HFFc6 (cell line): ENCODE measurements at regions not wholly inside any gene's neighbourhood (a gene's known extent, or its start where the extent isn't known, plus 50 kb on each side); places are given as distances from the start of the nearest gene placed in this dataset.

Experiments used
- DNase-seq: peaks from one replicate; pipeline ENCODE4 v3.0.0-alpha.2; 2018
- H3K27ac Mint-ChIP-seq: 2 replicates; pipeline ENCODE4 v1.8.0; 2020; ENCODE audit warnings: mild to moderate bottlenecking, mixed read lengths
- H3K27me3 Mint-ChIP-seq: 2 replicates; pipeline ENCODE4 v1.8.0; 2021; ENCODE audit warnings: mild to moderate bottlenecking, moderate library complexity, mixed read lengths; ENCODE audit not compliant: insufficient read depth
- H3K36me3 Mint-ChIP-seq: 2 replicates; pipeline ENCODE4 v1.8.0; 2021; ENCODE audit warnings: low read depth, mixed read lengths
- H3K4me1 Mint-ChIP-seq: 2 replicates; pipeline ENCODE4 v1.8.0; 2020; ENCODE audit warnings: low read depth, mixed read lengths
- H3K4me3 Mint-ChIP-seq: 2 replicates; pipeline ENCODE4 v1.8.0; 2020; ENCODE audit warnings: mild to moderate bottlenecking, moderate library complexity, mixed read lengths
- H3K9me3 Mint-ChIP-seq: 2 replicates; pipeline ENCODE4 v1.8.0; 2020; ENCODE audit warnings: mild to moderate bottlenecking, mixed read lengths
- TF ChIP-seq, protein P1 (sequence below): fragments of 200-600 bp; sonication (generic); IDR thresholded peaks from 2 replicates; pipeline ENCODE4 v1.5.0; 2021; ENCODE audit warnings: antibody characterized with exemption, mild to moderate bottlenecking

- Mint-ChIP-seq H3K36me3 (no peaks in the 10 kb centered on the region; the same call in 1 of the 2 replicates), H3K4me3 (no peak overlapping the region), H3K9me3 (no peaks in the 10 kb centered on the region), H3K27me3 (peaks cover 1% of the 10 kb centered on the region), H3K27ac (no peak overlapping the region), H3K4me1 (peaks cover 63% of the 10 kb centered on the region)
- no peak for DNase-seq
- TF ChIP-seq, protein P1, sequence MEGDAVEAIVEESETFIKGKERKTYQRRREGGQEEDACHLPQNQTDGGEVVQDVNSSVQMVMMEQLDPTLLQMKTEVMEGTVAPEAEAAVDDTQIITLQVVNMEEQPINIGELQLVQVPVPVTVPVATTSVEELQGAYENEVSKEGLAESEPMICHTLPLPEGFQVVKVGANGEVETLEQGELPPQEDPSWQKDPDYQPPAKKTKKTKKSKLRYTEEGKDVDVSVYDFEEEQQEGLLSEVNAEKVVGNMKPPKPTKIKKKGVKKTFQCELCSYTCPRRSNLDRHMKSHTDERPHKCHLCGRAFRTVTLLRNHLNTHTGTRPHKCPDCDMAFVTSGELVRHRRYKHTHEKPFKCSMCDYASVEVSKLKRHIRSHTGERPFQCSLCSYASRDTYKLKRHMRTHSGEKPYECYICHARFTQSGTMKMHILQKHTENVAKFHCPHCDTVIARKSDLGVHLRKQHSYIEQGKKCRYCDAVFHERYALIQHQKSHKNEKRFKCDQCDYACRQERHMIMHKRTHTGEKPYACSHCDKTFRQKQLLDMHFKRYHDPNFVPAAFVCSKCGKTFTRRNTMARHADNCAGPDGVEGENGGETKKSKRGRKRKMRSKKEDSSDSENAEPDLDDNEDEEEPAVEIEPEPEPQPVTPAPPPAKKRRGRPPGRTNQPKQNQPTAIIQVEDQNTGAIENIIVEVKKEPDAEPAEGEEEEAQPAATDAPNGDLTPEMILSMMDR: no peak
Measured at GRCh38 chr7:115475761-115476385, 554.0 kb downstream of the MDFIC start.

DNA sequence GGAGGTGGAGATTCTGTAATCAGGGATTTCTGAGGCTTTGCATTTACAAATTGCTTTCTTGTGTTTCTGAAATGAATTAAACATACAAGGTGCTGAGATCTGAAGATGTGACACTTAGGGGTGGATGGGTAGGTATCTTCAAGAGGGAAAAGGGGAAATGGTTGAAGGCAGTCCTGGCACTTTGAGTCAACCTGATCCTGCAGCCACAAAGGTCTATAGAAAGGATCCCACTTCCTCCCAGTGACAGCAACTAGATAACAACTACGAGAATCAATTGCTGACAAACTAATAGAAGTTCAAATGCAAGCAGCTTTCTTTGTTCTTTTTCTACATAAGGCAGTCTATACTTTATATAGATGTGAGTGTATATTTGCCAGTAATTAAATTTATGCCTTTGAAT is 553.3 kb downstream of the MDFIC start:
- TF ChIP-seq, protein P1: no peak
- H3K27me3 Mint-ChIP-seq: peaks cover 1% of the 10 kb centered on the region
- no peak for DNase-seq

DNA sequence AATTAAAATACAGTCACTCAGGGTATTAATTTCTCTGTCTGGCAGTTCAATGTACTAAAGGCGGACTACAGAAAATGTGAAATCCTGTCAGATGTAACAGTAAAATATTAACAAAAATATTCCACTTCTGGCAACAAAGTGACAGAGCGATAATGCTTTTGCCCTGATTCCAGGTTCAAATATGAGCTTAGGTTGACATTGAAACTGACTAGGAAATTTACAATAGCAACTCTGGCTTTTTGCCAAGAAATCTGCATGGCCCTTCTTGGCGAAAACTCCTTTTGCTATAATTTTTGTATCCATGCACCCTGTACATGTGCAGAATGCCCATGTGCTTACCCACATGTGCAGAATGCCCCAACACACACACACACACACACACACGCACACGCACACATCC is 552.2 kb downstream of the MDFIC start:
- H3K4me1 Mint-ChIP-seq: peaks cover 48% of the 10 kb centered on the region
- TF ChIP-seq, protein P1: no peak
- H3K9me3 Mint-ChIP-seq: no peaks in the 10 kb centered on the region
- peaks cover 1% of the 10 kb centered on the region for H3K27me3 Mint-ChIP-seq
- no peak overlapping the region for H3K27ac Mint-ChIP-seq
- H3K4me3 Mint-ChIP-seq: no peak overlapping the region
- no peaks in the 10 kb centered on the region for H3K36me3 Mint-ChIP-seq
- DNase-seq: no peak

More for the DNA sequence above, 553.3 kb downstream of the MDFIC start:
- H3K9me3 Mint-ChIP-seq: no peaks in the 10 kb centered on the region
- H3K36me3 Mint-ChIP-seq: no peaks in the 10 kb centered on the region; the same call in 1 of the 2 replicates
- no peak overlapping the region for H3K4me3 Mint-ChIP-seq
- H3K27ac Mint-ChIP-seq: no peak overlapping the region
- peaks cover 58% of the 10 kb centered on the region for H3K4me1 Mint-ChIP-seq

GRCh38 chr7:115471891-115472290 is 550.0 kb downstream of the MDFIC start:
- Mint-ChIP-seq H3K36me3 (no peaks in the 10 kb centered on the region), H3K9me3 (no peaks in the 10 kb centered on the region), H3K4me3 (no peak overlapping the region), H3K27ac (no peak overlapping the region), H3K4me1 (peaks cover 28% of the 10 kb centered on the region), H3K27me3 (peaks cover 1% of the 10 kb centered on the region)
- DNase-seq: no peak
- TF ChIP-seq, protein P1: no peak

DNA sequence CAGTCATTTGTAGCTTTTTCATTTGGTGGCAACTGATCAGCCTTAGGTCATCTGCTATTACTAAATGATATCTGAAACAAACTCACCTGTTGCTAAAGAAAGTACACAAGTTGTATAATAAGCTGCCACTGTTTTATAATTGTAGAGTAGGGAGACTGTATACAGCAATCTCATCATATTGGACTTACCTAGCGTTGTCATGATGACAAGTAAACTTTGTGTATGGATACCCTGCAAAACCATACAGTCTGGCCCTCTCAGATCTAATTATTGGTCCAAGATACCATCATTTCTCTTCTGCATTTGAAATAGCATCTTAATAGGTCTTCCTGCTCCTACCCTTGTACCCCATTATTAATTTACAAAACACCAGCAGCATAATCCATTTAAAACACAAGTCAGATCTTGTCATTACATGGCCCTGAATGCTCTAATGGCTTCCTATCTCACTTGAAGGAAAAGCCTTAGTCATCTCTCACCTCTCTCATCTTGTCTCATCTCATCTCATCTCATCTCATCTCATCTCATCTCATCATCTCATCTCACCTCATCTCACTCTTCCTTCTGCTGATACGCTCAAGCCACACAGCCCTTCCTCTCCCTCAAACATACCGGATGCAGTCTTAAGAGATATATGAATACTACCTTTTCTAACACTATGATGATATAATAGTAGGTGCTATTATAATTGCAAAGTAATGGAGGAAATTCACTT is 540.6 kb downstream of the MDFIC start:
- Mint-ChIP-seq H3K36me3 (no peaks in the 10 kb centered on the region), H3K27me3 (no peaks in the 10 kb centered on the region; the same call in 1 of the 2 replicates), H3K4me1 (no peaks in the 10 kb centered on the region), H3K9me3 (no peaks in the 10 kb centered on the region), H3K4me3 (no peak overlapping the region), H3K27ac (no peak overlapping the region)
- TF ChIP-seq, protein P1: no peak
- DNase-seq: no peak
